OCI-M1 (cell line): ENCODE measurements at regions not wholly inside any gene's neighbourhood (a gene's known extent, or its start where the extent isn't known, plus 50 kb on each side); places are given as distances from the start of the nearest gene placed in this dataset.
A peak's percentile ranks its signal among the peaks of the same experiment; 100 is the strongest.

Source experiments
- DNase-seq: peaks from one replicate; lab custom pipeline; 2025; lab: John Stamatoyannopoulos, UW

- peak; percentile 12 for DNase-seq
These were observed 143.6 kb upstream of the SLITRK3 start for GRCh38 chr3:165339753-165340152.

- no peak for DNase-seq
These were observed 140.6 kb upstream of the SLITRK3 start for GRCh38 chr3:165336786-165337185.
